WTC11 (cell line): ENCODE measurements at regions not wholly inside any gene's neighbourhood (a gene's known extent, or its start where the extent isn't known, plus 50 kb on each side); places are given as distances from the start of the nearest gene placed in this dataset.

Experiments used
- ATAC-seq: fragments of 200-7000 bp; cut with Tn5 transposase; 2 replicates; pipeline ENCODE4 v1.10.0; 2021; ENCODE audit warnings: mild to moderate bottlenecking, moderate library complexity
- CTCF ChIA-PET: fragments of 300-600 bp; sonication (Branson Sonifier 250); formaldehyde crosslinking; loops from one replicate; lab custom pipeline; 2021; ENCODE audit warnings: antibody characterized with exemption; lab: Charles Lee
- POLR2A ChIA-PET: fragments of 350-600 bp; sonication (Branson Sonifier 250); formaldehyde crosslinking; loops from one replicate; lab custom pipeline; 2021; ENCODE audit warnings: antibody characterized with exemption; lab: Charles Lee
- DNase-seq: peaks from one replicate; pipeline ENCODE4 v3.0.0; 2021; ENCODE audit warnings: low spot score
- H3K27ac Mint-ChIP-seq: 2 replicates; pipeline ENCODE4 v1.8.0; 2021; ENCODE audit warnings: mixed read lengths
- H3K27me3 Mint-ChIP-seq: 2 replicates; pipeline ENCODE4 v1.8.0; 2021; ENCODE audit warnings: low read depth, mild to moderate bottlenecking, moderate library complexity, mixed read lengths
- H3K36me3 Mint-ChIP-seq: 2 replicates; pipeline ENCODE4 v1.8.0; 2021; ENCODE audit warnings: mixed read lengths
- H3K4me1 Mint-ChIP-seq: 2 replicates; pipeline ENCODE4 v1.8.0; 2022; ENCODE audit warnings: mixed read lengths
- H3K4me3 Mint-ChIP-seq: 2 replicates; pipeline ENCODE4 v1.8.0; 2021; ENCODE audit warnings: mild to moderate bottlenecking, moderate library complexity, mixed read lengths
- H3K9me3 Mint-ChIP-seq: 2 replicates; pipeline ENCODE4 v1.8.0; 2021; ENCODE audit warnings: mixed read lengths
- CREM ChIP-seq: sonication (generic); formaldehyde crosslinking; IDR thresholded peaks from 2 replicates; pipeline ENCODE4 v1.8.1; 2022; ENCODE audit warnings: mild to moderate bottlenecking, missing genetic modification reagents, moderate library complexity
- ESRRA ChIP-seq: sonication (generic); formaldehyde crosslinking; IDR thresholded peaks from 2 replicates; pipeline ENCODE4 v1.8.1; 2022; ENCODE audit warnings: mild to moderate bottlenecking, missing genetic modification reagents, borderline replicate concordance
- FOXJ3 ChIP-seq: sonication (generic); formaldehyde crosslinking; IDR thresholded peaks from 2 replicates; pipeline ENCODE4 v1.9.0; 2021; ENCODE audit warnings: missing genetic modification reagents, mild to moderate bottlenecking, borderline replicate concordance
- IRF2 ChIP-seq: sonication (generic); formaldehyde crosslinking; IDR thresholded peaks from 2 replicates; pipeline ENCODE4 v1.8.0; 2022; ENCODE audit warnings: low read depth, missing genetic modification reagents, borderline replicate concordance
- JAZF1 ChIP-seq: fragments of 250-450 bp; sonication (Bioruptor Pico); IDR thresholded peaks from 2 replicates; pipeline ENCODE4 v1.9.0; 2021; ENCODE audit warnings: moderate library complexity, mild to moderate bottlenecking, inconsistent platforms
- MYBL2 ChIP-seq: sonication (generic); formaldehyde crosslinking; IDR thresholded peaks from 2 replicates; pipeline ENCODE4 v1.8.1; 2023; ENCODE audit warnings: mild to moderate bottlenecking, moderate library complexity, missing genetic modification reagents
- NFE2L1 ChIP-seq: sonication (generic); formaldehyde crosslinking; IDR thresholded peaks from 2 replicates; pipeline ENCODE4 v1.8.1; 2023; ENCODE audit warnings: missing genetic modification reagents
- TEAD1 ChIP-seq: sonication (generic); formaldehyde crosslinking; IDR thresholded peaks from 2 replicates; pipeline ENCODE4 v1.8.0; 2022; ENCODE audit warnings: mild to moderate bottlenecking, missing genetic modification reagents
- TP53 ChIP-seq: sonication (generic); formaldehyde crosslinking; IDR thresholded peaks from 2 replicates; pipeline ENCODE4 v1.8.1; 2023; ENCODE audit warnings: mild to moderate bottlenecking, missing genetic modification reagents
- ZBTB21 ChIP-seq: sonication (generic); formaldehyde crosslinking; IDR thresholded peaks from 2 replicates; pipeline ENCODE4 v1.8.1; 2023; ENCODE audit warnings: mild to moderate bottlenecking, missing genetic modification reagents, borderline replicate concordance
- ZNF138 ChIP-seq: sonication (generic); formaldehyde crosslinking; conservative IDR thresholded peaks from 2 replicates; pipeline ENCODE4 v1.8.1; 2022; ENCODE audit warnings: mild to moderate bottlenecking, moderate library complexity, missing genetic modification reagents
- ZNF416 ChIP-seq: fragments of 250-450 bp; sonication (Bioruptor Pico); IDR thresholded peaks from 2 replicates; pipeline ENCODE4 v1.9.0; 2021; ENCODE audit warnings: mild to moderate bottlenecking, inconsistent platforms
- TF ChIP-seq, protein P1 (sequence below): sonication (generic); formaldehyde crosslinking; IDR thresholded peaks from 2 replicates; pipeline ENCODE4 v1.8.1; 2022; ENCODE audit warnings: low read depth, mild to moderate bottlenecking, moderate library complexity, missing genetic modification reagents, borderline replicate concordance
- TF ChIP-seq, protein P2 (sequence below): sonication (generic); formaldehyde crosslinking; IDR thresholded peaks from 2 replicates; pipeline ENCODE4 v1.8.1; 2023; ENCODE audit warnings: mild to moderate bottlenecking, missing genetic modification reagents, borderline replicate concordance
- TF ChIP-seq, protein P3 (sequence below): sonication (generic); formaldehyde crosslinking; IDR thresholded peaks from 2 replicates; pipeline ENCODE4 v1.8.0; 2022; ENCODE audit warnings: mild to moderate bottlenecking, missing genetic modification reagents
- TF ChIP-seq, protein P4 (sequence below): fragments of 250-450 bp; sonication (Bioruptor Pico); IDR thresholded peaks from 2 replicates; pipeline ENCODE4 v1.9.0; 2021; ENCODE audit warnings: mild to moderate bottlenecking, borderline replicate concordance
- TF ChIP-seq, protein P5 (sequence below): sonication (generic); formaldehyde crosslinking; IDR thresholded peaks from 2 replicates; pipeline ENCODE4 v1.8.0; 2023; ENCODE audit warnings: missing genetic modification reagents, mild to moderate bottlenecking, borderline replicate concordance
- TF ChIP-seq, protein P6 (sequence below): sonication (generic); formaldehyde crosslinking; conservative IDR thresholded peaks from 2 replicates; pipeline ENCODE4 v1.8.1; 2023; ENCODE audit warnings: mild to moderate bottlenecking, low read depth, missing genetic modification reagents, moderate library complexity
- TF ChIP-seq, protein P7 (sequence below): sonication (generic); formaldehyde crosslinking; IDR thresholded peaks from 2 replicates; pipeline ENCODE4 v1.8.1; 2022; ENCODE audit warnings: missing genetic modification reagents, borderline replicate concordance

DNA sequence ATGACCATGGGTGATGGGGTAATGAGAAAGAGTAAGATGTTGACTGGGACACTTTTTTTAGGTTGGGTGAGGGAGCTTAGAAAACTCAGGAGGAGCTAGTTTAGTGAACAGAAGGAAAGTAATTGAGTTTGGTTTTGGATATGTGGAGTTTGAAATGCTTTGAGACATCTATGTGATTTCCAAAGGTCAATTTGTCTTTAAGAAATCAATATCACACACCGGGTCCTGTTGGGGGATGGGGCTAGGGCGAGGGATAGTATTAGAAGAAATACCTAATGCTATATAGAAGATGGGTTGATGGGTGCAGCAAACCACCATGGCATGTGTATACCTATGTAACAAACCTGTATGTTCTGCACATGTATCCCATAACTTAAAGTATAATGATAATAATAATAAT lies 118.4 kb downstream of the ASCL1 start:
- Mint-ChIP-seq H3K4me1 (no peaks in the 10 kb centered on the region), H3K27ac (no peak overlapping the region), H3K27me3 (no peaks in the 10 kb centered on the region), H3K9me3 (peaks cover 11% of the 10 kb centered on the region), H3K4me3 (no peak overlapping the region), H3K36me3 (no peaks in the 10 kb centered on the region)
- TF ChIP-seq, protein P1, sequence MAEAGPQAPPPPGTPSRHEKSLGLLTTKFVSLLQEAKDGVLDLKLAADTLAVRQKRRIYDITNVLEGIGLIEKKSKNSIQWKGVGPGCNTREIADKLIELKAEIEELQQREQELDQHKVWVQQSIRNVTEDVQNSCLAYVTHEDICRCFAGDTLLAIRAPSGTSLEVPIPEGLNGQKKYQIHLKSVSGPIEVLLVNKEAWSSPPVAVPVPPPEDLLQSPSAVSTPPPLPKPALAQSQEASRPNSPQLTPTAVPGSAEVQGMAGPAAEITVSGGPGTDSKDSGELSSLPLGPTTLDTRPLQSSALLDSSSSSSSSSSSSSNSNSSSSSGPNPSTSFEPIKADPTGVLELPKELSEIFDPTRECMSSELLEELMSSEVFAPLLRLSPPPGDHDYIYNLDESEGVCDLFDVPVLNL (CRISPR knock-in tag), result no peak
- no peak for TF ChIP-seq ZBTB21 (CRISPR knock-in tag)
- TF ChIP-seq FOXJ3, result no peak
- no peak for TF ChIP-seq JAZF1 (CRISPR knock-in tag)
- no peak for TF ChIP-seq CREM (CRISPR knock-in tag)
- TF ChIP-seq ZNF138 (CRISPR knock-in tag), result no peak
- no peak for TF ChIP-seq NFE2L1
- no peak for TF ChIP-seq IRF2 (CRISPR knock-in tag)
- TF ChIP-seq, protein P2, sequence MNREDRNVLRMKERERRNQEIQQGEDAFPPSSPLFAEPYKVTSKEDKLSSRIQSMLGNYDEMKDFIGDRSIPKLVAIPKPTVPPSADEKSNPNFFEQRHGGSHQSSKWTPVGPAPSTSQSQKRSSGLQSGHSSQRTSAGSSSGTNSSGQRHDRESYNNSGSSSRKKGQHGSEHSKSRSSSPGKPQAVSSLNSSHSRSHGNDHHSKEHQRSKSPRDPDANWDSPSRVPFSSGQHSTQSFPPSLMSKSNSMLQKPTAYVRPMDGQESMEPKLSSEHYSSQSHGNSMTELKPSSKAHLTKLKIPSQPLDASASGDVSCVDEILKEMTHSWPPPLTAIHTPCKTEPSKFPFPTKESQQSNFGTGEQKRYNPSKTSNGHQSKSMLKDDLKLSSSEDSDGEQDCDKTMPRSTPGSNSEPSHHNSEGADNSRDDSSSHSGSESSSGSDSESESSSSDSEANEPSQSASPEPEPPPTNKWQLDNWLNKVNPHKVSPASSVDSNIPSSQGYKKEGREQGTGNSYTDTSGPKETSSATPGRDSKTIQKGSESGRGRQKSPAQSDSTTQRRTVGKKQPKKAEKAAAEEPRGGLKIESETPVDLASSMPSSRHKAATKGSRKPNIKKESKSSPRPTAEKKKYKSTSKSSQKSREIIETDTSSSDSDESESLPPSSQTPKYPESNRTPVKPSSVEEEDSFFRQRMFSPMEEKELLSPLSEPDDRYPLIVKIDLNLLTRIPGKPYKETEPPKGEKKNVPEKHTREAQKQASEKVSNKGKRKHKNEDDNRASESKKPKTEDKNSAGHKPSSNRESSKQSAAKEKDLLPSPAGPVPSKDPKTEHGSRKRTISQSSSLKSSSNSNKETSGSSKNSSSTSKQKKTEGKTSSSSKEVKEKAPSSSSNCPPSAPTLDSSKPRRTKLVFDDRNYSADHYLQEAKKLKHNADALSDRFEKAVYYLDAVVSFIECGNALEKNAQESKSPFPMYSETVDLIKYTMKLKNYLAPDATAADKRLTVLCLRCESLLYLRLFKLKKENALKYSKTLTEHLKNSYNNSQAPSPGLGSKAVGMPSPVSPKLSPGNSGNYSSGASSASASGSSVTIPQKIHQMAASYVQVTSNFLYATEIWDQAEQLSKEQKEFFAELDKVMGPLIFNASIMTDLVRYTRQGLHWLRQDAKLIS (CRISPR knock-in tag), result no peak
- TF ChIP-seq, protein P3, sequence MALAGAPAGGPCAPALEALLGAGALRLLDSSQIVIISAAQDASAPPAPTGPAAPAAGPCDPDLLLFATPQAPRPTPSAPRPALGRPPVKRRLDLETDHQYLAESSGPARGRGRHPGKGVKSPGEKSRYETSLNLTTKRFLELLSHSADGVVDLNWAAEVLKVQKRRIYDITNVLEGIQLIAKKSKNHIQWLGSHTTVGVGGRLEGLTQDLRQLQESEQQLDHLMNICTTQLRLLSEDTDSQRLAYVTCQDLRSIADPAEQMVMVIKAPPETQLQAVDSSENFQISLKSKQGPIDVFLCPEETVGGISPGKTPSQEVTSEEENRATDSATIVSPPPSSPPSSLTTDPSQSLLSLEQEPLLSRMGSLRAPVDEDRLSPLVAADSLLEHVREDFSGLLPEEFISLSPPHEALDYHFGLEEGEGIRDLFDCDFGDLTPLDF (CRISPR knock-in tag), result no peak
- no peak for TF ChIP-seq TEAD1 (CRISPR knock-in tag)
- TF ChIP-seq ESRRA (CRISPR knock-in tag), result no peak
- TF ChIP-seq, protein P4, sequence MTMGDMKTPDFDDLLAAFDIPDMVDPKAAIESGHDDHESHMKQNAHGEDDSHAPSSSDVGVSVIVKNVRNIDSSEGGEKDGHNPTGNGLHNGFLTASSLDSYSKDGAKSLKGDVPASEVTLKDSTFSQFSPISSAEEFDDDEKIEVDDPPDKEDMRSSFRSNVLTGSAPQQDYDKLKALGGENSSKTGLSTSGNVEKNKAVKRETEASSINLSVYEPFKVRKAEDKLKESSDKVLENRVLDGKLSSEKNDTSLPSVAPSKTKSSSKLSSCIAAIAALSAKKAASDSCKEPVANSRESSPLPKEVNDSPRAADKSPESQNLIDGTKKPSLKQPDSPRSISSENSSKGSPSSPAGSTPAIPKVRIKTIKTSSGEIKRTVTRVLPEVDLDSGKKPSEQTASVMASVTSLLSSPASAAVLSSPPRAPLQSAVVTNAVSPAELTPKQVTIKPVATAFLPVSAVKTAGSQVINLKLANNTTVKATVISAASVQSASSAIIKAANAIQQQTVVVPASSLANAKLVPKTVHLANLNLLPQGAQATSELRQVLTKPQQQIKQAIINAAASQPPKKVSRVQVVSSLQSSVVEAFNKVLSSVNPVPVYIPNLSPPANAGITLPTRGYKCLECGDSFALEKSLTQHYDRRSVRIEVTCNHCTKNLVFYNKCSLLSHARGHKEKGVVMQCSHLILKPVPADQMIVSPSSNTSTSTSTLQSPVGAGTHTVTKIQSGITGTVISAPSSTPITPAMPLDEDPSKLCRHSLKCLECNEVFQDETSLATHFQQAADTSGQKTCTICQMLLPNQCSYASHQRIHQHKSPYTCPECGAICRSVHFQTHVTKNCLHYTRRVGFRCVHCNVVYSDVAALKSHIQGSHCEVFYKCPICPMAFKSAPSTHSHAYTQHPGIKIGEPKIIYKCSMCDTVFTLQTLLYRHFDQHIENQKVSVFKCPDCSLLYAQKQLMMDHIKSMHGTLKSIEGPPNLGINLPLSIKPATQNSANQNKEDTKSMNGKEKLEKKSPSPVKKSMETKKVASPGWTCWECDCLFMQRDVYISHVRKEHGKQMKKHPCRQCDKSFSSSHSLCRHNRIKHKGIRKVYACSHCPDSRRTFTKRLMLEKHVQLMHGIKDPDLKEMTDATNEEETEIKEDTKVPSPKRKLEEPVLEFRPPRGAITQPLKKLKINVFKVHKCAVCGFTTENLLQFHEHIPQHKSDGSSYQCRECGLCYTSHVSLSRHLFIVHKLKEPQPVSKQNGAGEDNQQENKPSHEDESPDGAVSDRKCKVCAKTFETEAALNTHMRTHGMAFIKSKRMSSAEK, result no peak
- TF ChIP-seq, protein P5, sequence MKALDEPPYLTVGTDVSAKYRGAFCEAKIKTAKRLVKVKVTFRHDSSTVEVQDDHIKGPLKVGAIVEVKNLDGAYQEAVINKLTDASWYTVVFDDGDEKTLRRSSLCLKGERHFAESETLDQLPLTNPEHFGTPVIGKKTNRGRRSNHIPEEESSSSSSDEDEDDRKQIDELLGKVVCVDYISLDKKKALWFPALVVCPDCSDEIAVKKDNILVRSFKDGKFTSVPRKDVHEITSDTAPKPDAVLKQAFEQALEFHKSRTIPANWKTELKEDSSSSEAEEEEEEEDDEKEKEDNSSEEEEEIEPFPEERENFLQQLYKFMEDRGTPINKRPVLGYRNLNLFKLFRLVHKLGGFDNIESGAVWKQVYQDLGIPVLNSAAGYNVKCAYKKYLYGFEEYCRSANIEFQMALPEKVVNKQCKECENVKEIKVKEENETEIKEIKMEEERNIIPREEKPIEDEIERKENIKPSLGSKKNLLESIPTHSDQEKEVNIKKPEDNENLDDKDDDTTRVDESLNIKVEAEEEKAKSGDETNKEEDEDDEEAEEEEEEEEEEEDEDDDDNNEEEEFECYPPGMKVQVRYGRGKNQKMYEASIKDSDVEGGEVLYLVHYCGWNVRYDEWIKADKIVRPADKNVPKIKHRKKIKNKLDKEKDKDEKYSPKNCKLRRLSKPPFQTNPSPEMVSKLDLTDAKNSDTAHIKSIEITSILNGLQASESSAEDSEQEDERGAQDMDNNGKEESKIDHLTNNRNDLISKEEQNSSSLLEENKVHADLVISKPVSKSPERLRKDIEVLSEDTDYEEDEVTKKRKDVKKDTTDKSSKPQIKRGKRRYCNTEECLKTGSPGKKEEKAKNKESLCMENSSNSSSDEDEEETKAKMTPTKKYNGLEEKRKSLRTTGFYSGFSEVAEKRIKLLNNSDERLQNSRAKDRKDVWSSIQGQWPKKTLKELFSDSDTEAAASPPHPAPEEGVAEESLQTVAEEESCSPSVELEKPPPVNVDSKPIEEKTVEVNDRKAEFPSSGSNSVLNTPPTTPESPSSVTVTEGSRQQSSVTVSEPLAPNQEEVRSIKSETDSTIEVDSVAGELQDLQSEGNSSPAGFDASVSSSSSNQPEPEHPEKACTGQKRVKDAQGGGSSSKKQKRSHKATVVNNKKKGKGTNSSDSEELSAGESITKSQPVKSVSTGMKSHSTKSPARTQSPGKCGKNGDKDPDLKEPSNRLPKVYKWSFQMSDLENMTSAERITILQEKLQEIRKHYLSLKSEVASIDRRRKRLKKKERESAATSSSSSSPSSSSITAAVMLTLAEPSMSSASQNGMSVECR (CRISPR knock-in tag), result no peak
- TF ChIP-seq, protein P6, sequence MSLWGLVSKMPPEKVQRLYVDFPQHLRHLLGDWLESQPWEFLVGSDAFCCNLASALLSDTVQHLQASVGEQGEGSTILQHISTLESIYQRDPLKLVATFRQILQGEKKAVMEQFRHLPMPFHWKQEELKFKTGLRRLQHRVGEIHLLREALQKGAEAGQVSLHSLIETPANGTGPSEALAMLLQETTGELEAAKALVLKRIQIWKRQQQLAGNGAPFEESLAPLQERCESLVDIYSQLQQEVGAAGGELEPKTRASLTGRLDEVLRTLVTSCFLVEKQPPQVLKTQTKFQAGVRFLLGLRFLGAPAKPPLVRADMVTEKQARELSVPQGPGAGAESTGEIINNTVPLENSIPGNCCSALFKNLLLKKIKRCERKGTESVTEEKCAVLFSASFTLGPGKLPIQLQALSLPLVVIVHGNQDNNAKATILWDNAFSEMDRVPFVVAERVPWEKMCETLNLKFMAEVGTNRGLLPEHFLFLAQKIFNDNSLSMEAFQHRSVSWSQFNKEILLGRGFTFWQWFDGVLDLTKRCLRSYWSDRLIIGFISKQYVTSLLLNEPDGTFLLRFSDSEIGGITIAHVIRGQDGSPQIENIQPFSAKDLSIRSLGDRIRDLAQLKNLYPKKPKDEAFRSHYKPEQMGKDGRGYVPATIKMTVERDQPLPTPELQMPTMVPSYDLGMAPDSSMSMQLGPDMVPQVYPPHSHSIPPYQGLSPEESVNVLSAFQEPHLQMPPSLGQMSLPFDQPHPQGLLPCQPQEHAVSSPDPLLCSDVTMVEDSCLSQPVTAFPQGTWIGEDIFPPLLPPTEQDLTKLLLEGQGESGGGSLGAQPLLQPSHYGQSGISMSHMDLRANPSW, result no peak
- no peak for TF ChIP-seq ZNF416
- TF ChIP-seq, protein P7, sequence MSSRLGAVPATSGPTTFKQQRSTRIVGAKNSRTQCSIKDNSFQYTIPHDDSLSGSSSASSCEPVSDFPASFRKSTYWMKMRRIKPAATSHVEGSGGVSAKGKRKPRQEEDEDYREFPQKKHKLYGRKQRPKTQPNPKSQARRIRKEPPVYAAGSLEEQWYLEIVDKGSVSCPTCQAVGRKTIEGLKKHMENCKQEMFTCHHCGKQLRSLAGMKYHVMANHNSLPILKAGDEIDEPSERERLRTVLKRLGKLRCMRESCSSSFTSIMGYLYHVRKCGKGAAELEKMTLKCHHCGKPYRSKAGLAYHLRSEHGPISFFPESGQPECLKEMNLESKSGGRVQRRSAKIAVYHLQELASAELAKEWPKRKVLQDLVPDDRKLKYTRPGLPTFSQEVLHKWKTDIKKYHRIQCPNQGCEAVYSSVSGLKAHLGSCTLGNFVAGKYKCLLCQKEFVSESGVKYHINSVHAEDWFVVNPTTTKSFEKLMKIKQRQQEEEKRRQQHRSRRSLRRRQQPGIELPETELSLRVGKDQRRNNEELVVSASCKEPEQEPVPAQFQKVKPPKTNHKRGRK (CRISPR knock-in tag), result no peak
- TF ChIP-seq TP53 (CRISPR knock-in tag), result no peak
- no peak for TF ChIP-seq MYBL2 (CRISPR knock-in tag)
- CTCF ChIA-PET, result no interaction called here
- ATAC-seq (no peak), DNase-seq (no peak)
- POLR2A ChIA-PET, result no interaction called here
